GM10248 (cell line): ENCODE measurements at regions not wholly inside any gene's neighbourhood (a gene's known extent, or its start where the extent isn't known, plus 50 kb on each side); places are given as distances from the start of the nearest gene placed in this dataset.
"Not testable (repeated sequence)": the region's sequence is repeated elsewhere in the genome, so short reads cannot be mapped to it uniquely, and the experiment has no call there.

Experiments used
- CTCF ChIA-PET: fragments of 300-600 bp; sonication (Branson Sonifier 250); formaldehyde crosslinking; extraction: SDS; loops from one replicate; lab custom pipeline; 2021; ENCODE audit warnings: antibody characterized with exemption; lab: Yijun Ruan, JAX
- POLR2A ChIA-PET: fragments of 350-650 bp; sonication (Branson Sonifier 250); formaldehyde crosslinking; extraction: SDS; loops from one replicate; lab custom pipeline; 2020; ENCODE audit warnings: antibody characterized with exemption; lab: Yijun Ruan, JAX
- DNase-seq: peaks from one replicate; pipeline ENCODE4 v3.0.0; 2012; ENCODE audit errors: extremely low spot score
- TF ChIP-seq, protein P1 (sequence below): IDR thresholded peaks from 2 replicates; pipeline ENCODE4 v1.5.1; 2012; ENCODE audit warnings: mild to moderate bottlenecking, low read depth; ENCODE audit errors: extremely low read depth, missing control alignments, control extremely low read depth

DNA sequence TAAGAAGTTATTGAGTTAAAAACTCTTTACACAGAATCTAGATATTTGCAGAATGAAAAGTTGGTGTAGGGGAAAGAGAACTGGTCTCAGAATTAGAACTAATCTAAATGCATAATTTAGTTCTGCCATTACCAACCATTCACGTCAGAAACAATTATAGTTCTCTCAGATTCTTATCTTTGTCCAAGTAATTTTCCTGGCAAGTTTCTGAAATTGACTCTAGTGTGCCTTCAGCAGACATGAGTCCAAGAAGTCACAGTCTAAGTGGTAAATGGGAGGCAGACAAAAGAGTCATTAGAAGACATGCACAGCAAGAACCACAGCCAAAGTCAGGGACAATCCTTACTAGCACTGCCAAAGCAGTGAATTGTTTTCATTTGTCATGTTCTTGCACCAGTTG is 1870.1 kb downstream of the LRRC4C start:
- POLR2A ChIA-PET: no interaction called here
- TF ChIP-seq, protein P1, sequence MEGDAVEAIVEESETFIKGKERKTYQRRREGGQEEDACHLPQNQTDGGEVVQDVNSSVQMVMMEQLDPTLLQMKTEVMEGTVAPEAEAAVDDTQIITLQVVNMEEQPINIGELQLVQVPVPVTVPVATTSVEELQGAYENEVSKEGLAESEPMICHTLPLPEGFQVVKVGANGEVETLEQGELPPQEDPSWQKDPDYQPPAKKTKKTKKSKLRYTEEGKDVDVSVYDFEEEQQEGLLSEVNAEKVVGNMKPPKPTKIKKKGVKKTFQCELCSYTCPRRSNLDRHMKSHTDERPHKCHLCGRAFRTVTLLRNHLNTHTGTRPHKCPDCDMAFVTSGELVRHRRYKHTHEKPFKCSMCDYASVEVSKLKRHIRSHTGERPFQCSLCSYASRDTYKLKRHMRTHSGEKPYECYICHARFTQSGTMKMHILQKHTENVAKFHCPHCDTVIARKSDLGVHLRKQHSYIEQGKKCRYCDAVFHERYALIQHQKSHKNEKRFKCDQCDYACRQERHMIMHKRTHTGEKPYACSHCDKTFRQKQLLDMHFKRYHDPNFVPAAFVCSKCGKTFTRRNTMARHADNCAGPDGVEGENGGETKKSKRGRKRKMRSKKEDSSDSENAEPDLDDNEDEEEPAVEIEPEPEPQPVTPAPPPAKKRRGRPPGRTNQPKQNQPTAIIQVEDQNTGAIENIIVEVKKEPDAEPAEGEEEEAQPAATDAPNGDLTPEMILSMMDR: no peak
- no peak for DNase-seq
- CTCF ChIA-PET: no interaction called here

- TF ChIP-seq, protein P1: no peak
- ChIA-PET CTCF (no interaction called here), POLR2A (no interaction called here)
- no peak for DNase-seq
These were observed 1873.4 kb downstream of the LRRC4C start for GRCh38 chr11:39586036-39586435.

DNA sequence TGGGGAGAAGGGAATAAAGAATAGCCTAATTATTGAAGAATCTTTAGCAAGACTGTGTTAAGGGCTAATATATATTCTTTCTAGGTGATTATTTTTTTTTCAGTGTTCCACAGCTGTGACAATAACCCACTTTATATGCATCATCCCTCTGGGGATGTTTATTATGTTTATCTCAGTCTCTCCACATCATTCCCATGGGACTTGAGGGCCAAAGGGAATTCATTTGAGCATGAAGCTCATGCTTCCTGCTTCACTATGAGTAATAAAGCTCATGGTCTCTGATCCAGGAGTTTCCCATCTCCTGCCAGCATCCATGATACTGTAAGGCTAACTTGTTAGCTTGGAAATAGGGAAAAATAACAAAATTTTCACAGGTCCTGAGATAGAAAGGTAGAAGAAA is 1888.4 kb downstream of the LRRC4C start:
- TF ChIP-seq, protein P1: no peak
- ChIA-PET CTCF (no interaction called here), POLR2A (no interaction called here)
- DNase-seq: no peak

GRCh38 chr11:39570526-39570925 is 1888.9 kb downstream of the LRRC4C start:
- TF ChIP-seq, protein P1: no peak
- ChIA-PET CTCF (no interaction called here), POLR2A (no interaction called here)
- no peak for DNase-seq

- CTCF ChIA-PET: no interaction called here
- POLR2A ChIA-PET: no interaction called here
- TF ChIP-seq, protein P1: no peak
- DNase-seq: no peak
These were observed 1889.7 kb downstream of the LRRC4C start for GRCh38 chr11:39569789-39570188.

GRCh38 chr11:39542460-39542859 is 1917.0 kb downstream of the LRRC4C start:
- ChIA-PET POLR2A (no interaction called here), CTCF (no interaction called here)
- TF ChIP-seq, protein P1: no peak
- no peak for DNase-seq

- no peak for DNase-seq
- POLR2A ChIA-PET: no interaction called here
- TF ChIP-seq, protein P1: no peak
- CTCF ChIA-PET: no interaction called here
These were observed 1917.5 kb downstream of the LRRC4C start for GRCh38 chr11:39541945-39542351.

GRCh38 chr11:39536323-39536722 is 1923.1 kb downstream of the LRRC4C start:
- CTCF ChIA-PET, DNase-seq, POLR2A ChIA-PET: not testable (repeated sequence)
